ENCODE measurements at regions not wholly inside any gene's neighbourhood (a gene's known extent, or its start where the extent isn't known, plus 50 kb on each side); places are given as distances from the start of the nearest gene placed in this dataset.

DNA sequence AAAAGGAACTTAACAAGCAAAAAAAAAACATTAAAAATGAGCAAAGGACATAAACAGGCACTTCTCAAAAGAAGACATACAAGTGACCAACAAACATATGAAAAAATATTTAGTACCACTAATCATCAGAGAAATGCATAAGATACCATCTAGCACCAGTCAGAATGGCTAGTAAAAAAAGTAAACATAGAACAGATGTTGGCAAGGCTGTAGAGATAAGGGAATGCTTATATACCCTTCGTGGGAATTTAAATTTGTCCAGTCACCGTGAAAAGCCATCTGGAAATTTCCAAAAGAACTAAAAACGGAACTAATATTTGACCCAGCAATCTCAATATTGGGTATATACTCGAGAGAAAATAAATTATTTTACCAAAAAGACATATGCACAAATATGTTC is 1751.3 kb upstream of the LRRTM1 start:
- TF ChIP-seq CTCF (IDR thresholded peaks at IDR 0.05) (no peak), POLR2A (IDR thresholded peaks at IDR 0.05; ENCODE audit: low read length) (no peak), KDM5A (IDR thresholded peaks at IDR 0.05) (no peak), REST (IDR thresholded peaks at IDR 0.05) (no peak), JUN (IDR thresholded peaks at IDR 0.05) (no peak), RFX5 (IDR thresholded peaks at IDR 0.05) (no peak), CHD4 (IDR thresholded peaks at IDR 0.05; ENCODE audit: borderline replicate concordance) (no peak), RCOR1 (IDR thresholded peaks at IDR 0.05; ENCODE audit: low read depth, low read length) (no peak), ATOH8 (CRISPR knock-in tag; IDR thresholded peaks at IDR 0.05; ENCODE audit: low read depth) (no peak), KDM1A (IDR thresholded peaks at IDR 0.05; ENCODE audit: low read depth) (no peak), BCL3 (IDR thresholded peaks at IDR 0.05) (no peak), MAZ (IDR thresholded peaks at IDR 0.05; ENCODE audit: borderline replicate concordance, low read depth, low read length) (no peak), ZFP36 (IDR thresholded peaks at IDR 0.05; ENCODE audit: borderline replicate concordance, partially characterized antibody) (no peak)
